ENCODE measurements at regions not wholly inside any gene's neighbourhood (a gene's known extent, or its start where the extent isn't known, plus 50 kb on each side); places are given as distances from the start of the nearest gene placed in this dataset.

DNA sequence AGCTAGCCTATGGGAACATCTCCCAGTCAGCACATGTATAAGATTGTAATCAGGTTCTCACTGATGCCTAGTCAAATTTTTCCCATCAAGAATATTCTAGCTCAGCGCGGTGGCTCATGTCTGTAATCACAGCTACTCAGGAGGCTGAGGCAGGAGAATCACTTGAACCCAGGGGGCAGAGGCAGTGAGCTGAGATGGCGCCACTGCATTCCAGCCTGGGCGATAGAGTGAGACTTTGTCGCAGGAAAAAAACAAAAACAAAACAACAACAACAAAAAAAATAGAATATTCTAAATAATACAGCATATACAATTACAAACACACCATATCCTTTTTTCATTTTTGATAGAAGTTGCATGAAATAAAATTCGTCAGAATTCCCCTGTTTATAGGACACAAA lies 67.5 kb upstream of the MYCN start:
- no peak overlapping the region for H2AFZ ChIP-seq (ENCODE audit: low read length, unreplicated experiment)
- H3K27ac ChIP-seq (ENCODE audit: low read depth, low read length): no peak overlapping the region
- H3K4me1 ChIP-seq (ENCODE audit: control insufficient read depth, insufficient read depth, low read length, unreplicated experiment): no peaks in the 10 kb centered on the region
- H3K79me2 ChIP-seq (ENCODE audit: control insufficient read depth, insufficient read depth, low read length, unreplicated experiment): no peaks in the 10 kb centered on the region
- no peak overlapping the region for H3K4me3 ChIP-seq (ENCODE audit: low read depth, low read length)
- H3K36me3 ChIP-seq (ENCODE audit: insufficient read depth, low read length): no peaks in the 10 kb centered on the region
- no peaks in the 10 kb centered on the region for H3K27me3 ChIP-seq (ENCODE audit: insufficient read depth, low read length)

DNA sequence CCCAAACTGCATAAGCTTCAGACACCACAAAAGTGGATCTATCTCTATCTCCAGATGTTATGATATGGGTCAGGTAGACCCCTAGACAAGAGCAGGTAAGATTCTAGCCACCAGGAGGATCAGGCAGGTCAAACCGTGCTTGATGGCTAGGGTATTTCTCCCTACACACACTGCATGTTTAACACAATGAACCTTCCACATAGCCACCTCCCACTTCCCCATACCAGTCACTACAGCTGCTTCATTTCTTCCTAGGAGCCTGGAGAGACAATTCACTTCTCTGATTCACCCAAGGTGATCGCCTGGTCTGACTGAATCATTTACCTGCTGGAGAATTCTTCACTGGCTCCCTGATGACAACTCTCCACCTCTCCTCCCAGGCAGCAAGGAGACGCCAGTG lies 66.0 kb upstream of the MYCN start:
- Histone ChIP-seq H3K36me3 (ENCODE audit: insufficient read depth, low read length) (no peaks in the 10 kb centered on the region), H3K27me3 (ENCODE audit: insufficient read depth, low read length) (no peaks in the 10 kb centered on the region), H3K27ac (ENCODE audit: low read depth, low read length) (no peak overlapping the region), H3K4me3 (ENCODE audit: low read depth, low read length) (no peak overlapping the region), H2AFZ (ENCODE audit: low read length, unreplicated experiment) (no peak overlapping the region), H3K4me1 (ENCODE audit: control insufficient read depth, insufficient read depth, low read length, unreplicated experiment) (no peaks in the 10 kb centered on the region), H3K79me2 (ENCODE audit: control insufficient read depth, insufficient read depth, low read length, unreplicated experiment) (no peaks in the 10 kb centered on the region)

DNA sequence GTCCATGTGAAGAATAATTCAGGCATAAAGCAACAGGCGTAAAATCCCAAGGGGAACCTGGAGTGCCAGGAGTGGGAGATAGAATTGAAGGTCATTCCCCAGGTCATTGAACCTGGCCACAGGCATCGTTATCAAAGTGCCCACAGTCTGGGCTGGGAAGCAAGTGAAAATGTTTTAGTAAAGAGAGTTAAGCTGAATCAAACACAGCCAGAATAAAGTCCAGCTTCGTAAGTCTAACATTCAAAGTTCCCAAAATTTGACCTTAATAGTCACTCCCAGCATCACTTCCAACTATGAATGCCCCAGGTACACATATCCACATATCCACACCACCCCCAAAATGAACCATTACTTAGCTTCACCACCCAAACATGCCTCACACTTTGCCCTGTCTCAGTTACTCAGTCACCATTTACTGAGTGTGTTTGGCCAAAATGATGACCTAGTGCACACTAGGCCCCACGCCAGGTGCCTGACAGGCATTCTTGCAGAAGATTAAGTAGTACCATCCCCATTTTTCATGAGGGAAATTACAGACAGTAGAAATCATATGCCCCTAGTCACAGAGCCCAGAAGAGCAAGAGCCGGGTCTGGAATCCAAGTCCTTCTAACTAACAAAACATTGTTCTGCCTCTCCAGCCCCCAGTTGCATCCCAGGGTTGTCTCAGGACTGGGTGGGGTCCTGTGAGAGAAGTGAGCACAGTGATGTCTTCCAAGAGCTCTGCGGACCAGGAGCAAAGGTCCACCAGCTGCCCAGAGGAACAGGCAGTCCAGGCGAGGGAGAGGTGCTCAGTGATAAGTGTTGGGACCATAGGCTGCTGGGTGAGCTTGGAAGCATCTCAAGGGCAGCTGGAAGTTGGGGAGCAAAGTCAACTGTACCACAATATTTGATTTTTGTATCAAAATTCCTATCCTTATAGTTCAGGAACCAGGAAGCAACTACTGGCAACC lies 65.2 kb upstream of the MYCN start:
- Histone ChIP-seq H3K36me3 (ENCODE audit: insufficient read depth, low read length) (no peaks in the 10 kb centered on the region), H2AFZ (ENCODE audit: low read length, unreplicated experiment) (no peak overlapping the region), H3K4me1 (ENCODE audit: control insufficient read depth, insufficient read depth, low read length, unreplicated experiment) (no peaks in the 10 kb centered on the region), H3K4me3 (ENCODE audit: low read depth, low read length) (no peak overlapping the region), H3K79me2 (ENCODE audit: control insufficient read depth, insufficient read depth, low read length, unreplicated experiment) (no peaks in the 10 kb centered on the region), H3K27ac (ENCODE audit: low read depth, low read length) (no peak overlapping the region), H3K27me3 (ENCODE audit: insufficient read depth, low read length) (no peaks in the 10 kb centered on the region)

DNA sequence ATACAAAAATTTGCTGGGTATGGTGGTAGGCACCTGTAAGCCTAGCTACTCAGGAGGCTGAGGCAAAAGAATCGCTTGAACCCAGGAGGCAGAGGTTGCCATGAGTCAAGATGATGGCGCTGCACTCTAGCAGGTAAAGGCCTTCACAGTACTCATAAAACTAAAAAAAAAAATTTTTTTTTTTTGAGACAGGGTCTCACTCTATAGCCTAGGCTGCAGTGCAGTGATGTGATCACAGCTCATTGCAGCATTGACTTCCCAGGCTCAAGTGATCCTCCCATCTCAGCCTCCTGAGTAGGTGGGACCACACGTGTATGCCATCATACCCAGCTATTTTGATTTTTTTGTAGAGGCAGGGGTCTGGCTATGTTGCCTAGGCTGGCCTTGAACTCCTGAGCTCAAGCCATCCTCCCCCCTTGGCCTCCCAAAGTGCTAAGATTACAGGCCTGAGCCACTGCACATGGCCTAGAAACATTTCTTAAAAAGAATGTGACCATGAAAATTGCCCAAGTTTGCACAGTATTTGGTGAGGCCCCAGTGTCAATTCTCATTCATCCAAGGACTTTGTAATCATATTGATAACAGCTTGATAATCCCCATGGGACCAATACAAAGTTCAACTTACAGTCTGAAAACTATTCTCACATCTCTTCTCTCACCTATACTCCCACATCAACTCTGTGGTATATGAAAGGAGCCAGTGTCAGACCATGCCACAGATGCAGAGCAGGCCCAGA lies 64.2 kb upstream of the MYCN start:
- Histone ChIP-seq H3K79me2 (ENCODE audit: control insufficient read depth, insufficient read depth, low read length, unreplicated experiment) (no peaks in the 10 kb centered on the region), H3K4me1 (ENCODE audit: control insufficient read depth, insufficient read depth, low read length, unreplicated experiment) (no peaks in the 10 kb centered on the region), H3K27ac (ENCODE audit: low read depth, low read length) (no peak overlapping the region), H3K4me3 (ENCODE audit: low read depth, low read length) (no peak overlapping the region), H3K36me3 (ENCODE audit: insufficient read depth, low read length) (no peaks in the 10 kb centered on the region), H2AFZ (ENCODE audit: low read length, unreplicated experiment) (no peak overlapping the region), H3K27me3 (ENCODE audit: insufficient read depth, low read length) (no peaks in the 10 kb centered on the region)

DNA sequence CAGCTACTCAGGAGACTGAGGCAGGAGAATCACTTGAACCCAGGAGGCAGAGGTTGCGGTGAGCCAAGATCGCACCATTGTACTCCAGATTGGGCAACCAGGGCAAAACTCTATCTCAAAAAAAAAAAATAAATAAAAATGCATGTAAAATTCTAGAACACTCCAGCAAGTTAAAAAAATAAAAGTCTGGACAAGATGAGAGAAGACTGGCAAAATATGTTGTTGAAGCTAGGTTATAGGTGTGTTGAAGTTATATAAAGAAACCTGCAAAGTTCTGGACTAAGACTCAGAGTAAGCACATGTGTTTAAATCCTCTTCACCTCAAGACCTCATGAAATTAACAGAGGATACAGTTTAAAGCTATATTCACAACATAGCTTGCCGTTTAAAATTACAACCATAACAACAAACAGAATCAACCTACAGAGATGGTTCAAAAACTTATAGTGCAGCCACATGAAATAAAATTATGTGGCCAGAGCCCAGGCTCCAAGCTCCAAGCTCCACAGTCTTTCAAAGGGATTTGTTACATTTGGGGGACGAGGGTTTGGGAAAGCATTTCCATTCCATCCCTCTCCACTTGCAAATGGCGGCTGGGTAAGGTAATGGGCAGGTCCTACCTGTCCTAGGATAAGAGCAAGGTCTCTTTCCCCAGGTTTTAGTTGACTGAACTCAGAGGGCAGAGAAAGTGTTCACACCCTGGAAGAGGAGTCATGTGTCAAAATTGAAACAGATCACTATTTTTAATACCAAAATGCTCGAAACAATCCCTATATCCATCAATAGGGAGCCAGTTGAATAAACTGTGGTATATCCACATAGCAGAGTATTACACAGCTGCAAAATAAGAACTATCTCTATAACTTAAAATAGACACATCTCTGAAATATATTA lies 59.9 kb upstream of the MYCN start:
- Histone ChIP-seq H3K4me3 (ENCODE audit: low read depth, low read length) (no peak overlapping the region), H3K27me3 (ENCODE audit: insufficient read depth, low read length) (no peaks in the 10 kb centered on the region), H3K36me3 (ENCODE audit: insufficient read depth, low read length) (no peaks in the 10 kb centered on the region), H3K4me1 (ENCODE audit: control insufficient read depth, insufficient read depth, low read length, unreplicated experiment) (no peaks in the 10 kb centered on the region), H2AFZ (ENCODE audit: low read length, unreplicated experiment) (no peak overlapping the region), H3K79me2 (ENCODE audit: control insufficient read depth, insufficient read depth, low read length, unreplicated experiment) (no peaks in the 10 kb centered on the region), H3K27ac (ENCODE audit: low read depth, low read length) (no peak overlapping the region)

DNA sequence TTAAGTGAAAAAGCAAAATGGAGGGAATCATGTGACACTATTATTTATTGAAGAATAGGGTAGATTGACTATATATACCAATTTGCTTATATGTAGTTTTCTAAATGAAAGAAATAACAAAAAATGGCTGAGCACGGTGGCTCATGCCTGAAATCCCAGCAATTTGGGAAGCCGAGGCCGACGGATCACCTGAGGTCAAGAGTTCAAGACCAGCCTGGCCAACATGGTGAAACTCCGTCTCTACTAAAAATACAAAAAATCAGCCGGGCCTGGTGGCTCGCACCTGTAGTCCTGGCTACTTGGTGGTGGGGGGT lies 59.3 kb upstream of the MYCN start:
- Histone ChIP-seq H3K27ac (ENCODE audit: low read depth, low read length) (no peak overlapping the region), H3K79me2 (ENCODE audit: control insufficient read depth, insufficient read depth, low read length, unreplicated experiment) (no peaks in the 10 kb centered on the region), H3K36me3 (ENCODE audit: insufficient read depth, low read length) (no peaks in the 10 kb centered on the region), H2AFZ (ENCODE audit: low read length, unreplicated experiment) (no peak overlapping the region), H3K4me1 (ENCODE audit: control insufficient read depth, insufficient read depth, low read length, unreplicated experiment) (no peaks in the 10 kb centered on the region), H3K27me3 (ENCODE audit: insufficient read depth, low read length) (no peaks in the 10 kb centered on the region), H3K4me3 (ENCODE audit: low read depth, low read length) (no peak overlapping the region)

DNA sequence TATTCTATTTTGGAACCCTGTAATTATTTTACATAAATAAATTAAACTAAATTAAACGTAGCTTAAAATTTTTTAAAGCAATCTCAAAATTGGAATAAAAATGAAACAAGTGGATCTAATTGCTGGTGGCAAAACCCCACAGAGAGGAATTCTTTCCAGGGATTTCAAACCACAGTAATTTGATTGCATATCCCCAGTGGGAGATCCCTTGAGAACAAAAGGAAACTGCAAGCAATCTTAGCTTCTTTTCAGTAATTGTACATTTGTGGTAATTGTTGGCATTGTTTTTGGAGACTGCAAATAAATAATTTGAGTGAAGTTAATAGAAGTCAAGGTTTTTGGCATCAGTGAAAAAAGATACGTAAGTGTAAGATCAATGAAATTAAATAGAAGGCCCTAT lies 58.7 kb upstream of the MYCN start:
- Histone ChIP-seq H3K27me3 (ENCODE audit: insufficient read depth, low read length) (no peaks in the 10 kb centered on the region), H3K4me3 (ENCODE audit: low read depth, low read length) (no peak overlapping the region), H2AFZ (ENCODE audit: low read length, unreplicated experiment) (no peak overlapping the region), H3K36me3 (ENCODE audit: insufficient read depth, low read length) (no peaks in the 10 kb centered on the region), H3K27ac (ENCODE audit: low read depth, low read length) (no peak overlapping the region), H3K79me2 (ENCODE audit: control insufficient read depth, insufficient read depth, low read length, unreplicated experiment) (no peaks in the 10 kb centered on the region), H3K4me1 (ENCODE audit: control insufficient read depth, insufficient read depth, low read length, unreplicated experiment) (no peaks in the 10 kb centered on the region)

DNA sequence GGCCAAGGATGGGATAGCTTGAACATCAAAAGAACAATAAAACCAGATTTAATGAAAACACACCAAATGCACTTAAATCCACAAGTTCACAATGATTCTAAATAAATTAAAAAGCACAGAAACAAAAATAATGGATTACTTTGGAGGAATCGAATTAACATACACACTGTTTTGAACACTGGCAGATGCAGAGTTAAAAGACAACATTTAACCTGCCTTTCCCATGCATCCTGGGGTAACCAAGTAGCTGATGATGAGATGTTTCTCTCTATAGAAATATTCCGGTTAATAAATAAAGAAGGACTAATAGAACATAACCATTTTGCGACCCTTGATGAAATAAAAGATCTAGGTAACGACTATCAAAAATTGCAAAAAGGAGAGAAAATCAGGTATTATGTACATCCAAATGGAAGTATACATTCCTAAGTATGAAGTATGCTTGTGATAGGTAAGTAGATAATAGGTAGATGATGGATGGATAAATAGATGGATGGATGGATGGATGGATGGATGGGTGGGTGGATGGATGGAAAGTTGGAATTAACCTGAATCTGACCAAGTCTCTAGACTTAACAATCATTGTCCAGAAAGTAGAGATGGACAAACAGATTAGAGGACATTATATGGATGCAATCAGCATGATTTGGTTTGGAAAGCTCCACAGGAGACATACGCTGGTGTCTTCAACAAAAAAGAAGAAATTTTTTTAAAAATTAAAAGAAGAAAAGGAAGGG lies 57.4 kb upstream of the MYCN start:
- Histone ChIP-seq H3K4me1 (ENCODE audit: control insufficient read depth, insufficient read depth, low read length, unreplicated experiment) (no peaks in the 10 kb centered on the region), H3K79me2 (ENCODE audit: control insufficient read depth, insufficient read depth, low read length, unreplicated experiment) (no peaks in the 10 kb centered on the region), H2AFZ (ENCODE audit: low read length, unreplicated experiment) (no peak overlapping the region), H3K36me3 (ENCODE audit: insufficient read depth, low read length) (no peaks in the 10 kb centered on the region), H3K27me3 (ENCODE audit: insufficient read depth, low read length) (no peaks in the 10 kb centered on the region), H3K4me3 (ENCODE audit: low read depth, low read length) (no peak overlapping the region), H3K27ac (ENCODE audit: low read depth, low read length) (no peak overlapping the region)

DNA sequence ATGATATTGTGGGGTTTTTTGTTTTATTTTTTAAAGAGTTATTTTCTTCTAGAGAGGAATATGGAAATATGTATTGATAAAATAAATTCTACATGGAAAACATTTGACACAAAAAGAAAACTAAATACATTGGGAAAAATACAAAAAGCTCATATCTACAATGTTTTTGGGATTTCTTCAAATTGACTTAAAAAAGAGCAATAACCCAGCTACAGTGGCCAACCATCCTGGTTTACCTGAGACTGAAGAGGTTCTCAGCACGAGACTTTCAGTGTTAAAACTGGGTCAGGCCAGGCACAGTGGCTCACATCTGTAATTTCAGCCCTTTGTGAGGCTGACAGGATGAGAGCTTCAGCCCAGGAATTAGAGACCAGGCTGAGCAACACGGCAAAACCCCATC lies 56.7 kb upstream of the MYCN start:
- Histone ChIP-seq H2AFZ (ENCODE audit: low read length, unreplicated experiment) (no peak overlapping the region), H3K4me1 (ENCODE audit: control insufficient read depth, insufficient read depth, low read length, unreplicated experiment) (no peaks in the 10 kb centered on the region), H3K27ac (ENCODE audit: low read depth, low read length) (no peak overlapping the region), H3K79me2 (ENCODE audit: control insufficient read depth, insufficient read depth, low read length, unreplicated experiment) (no peaks in the 10 kb centered on the region), H3K36me3 (ENCODE audit: insufficient read depth, low read length) (no peaks in the 10 kb centered on the region), H3K27me3 (ENCODE audit: insufficient read depth, low read length) (no peaks in the 10 kb centered on the region), H3K4me3 (ENCODE audit: low read depth, low read length) (no peak overlapping the region)

DNA sequence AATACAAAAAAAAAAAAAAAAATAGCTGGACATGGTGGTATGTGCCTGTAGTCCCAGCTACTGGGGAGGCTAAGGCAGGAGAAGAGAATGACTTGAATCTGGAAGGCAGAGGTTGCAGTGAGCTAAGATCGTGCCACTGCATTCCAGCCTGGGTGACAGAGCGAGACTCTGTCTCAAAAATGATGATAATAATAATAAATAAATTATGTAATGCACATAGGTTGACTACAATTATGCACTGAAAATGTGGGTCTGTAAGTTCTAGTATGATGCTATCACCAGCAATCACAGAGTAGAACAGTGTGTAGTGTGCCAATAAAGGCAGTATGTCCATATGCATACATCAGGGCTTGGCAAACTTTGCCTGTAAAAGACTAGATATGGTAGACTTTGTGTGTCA lies 55.6 kb upstream of the MYCN start:
- no peak overlapping the region for H3K4me3 ChIP-seq (ENCODE audit: low read depth, low read length)
- no peak overlapping the region for H3K27ac ChIP-seq (ENCODE audit: low read depth, low read length)
- no peaks in the 10 kb centered on the region for H3K4me1 ChIP-seq (ENCODE audit: control insufficient read depth, insufficient read depth, low read length, unreplicated experiment)
- H2AFZ ChIP-seq (ENCODE audit: low read length, unreplicated experiment): no peak overlapping the region
- no peaks in the 10 kb centered on the region for H3K79me2 ChIP-seq (ENCODE audit: control insufficient read depth, insufficient read depth, low read length, unreplicated experiment)
- H3K27me3 ChIP-seq (ENCODE audit: insufficient read depth, low read length): no peaks in the 10 kb centered on the region
- no peaks in the 10 kb centered on the region for H3K36me3 ChIP-seq (ENCODE audit: insufficient read depth, low read length)

All from ACC112 (cell line).